Endodermal cell (in vitro differentiated cells): ENCODE measurements at regions not wholly inside any gene's neighbourhood (a gene's known extent, or its start where the extent isn't known, plus 50 kb on each side); places are given as distances from the start of the nearest gene placed in this dataset.

ENCODE experiments used
- DNase-seq: peaks from one replicate; pipeline ENCODE4 v3.0.0-alpha.2; 2017
- H3K27ac ChIP-seq: 2 replicates; pipeline ENCODE4 v1.5.1; 2013; ENCODE audit warnings: mild to moderate bottlenecking, low read depth, low read length, moderate library complexity
- H3K27me3 ChIP-seq: 2 replicates; pipeline ENCODE4 v1.6.1; 2013; ENCODE audit warnings: mild to moderate bottlenecking, low read length, moderate library complexity; ENCODE audit not compliant: insufficient read depth, control insufficient read depth, poor library complexity, severe bottlenecking
- H3K36me3 ChIP-seq: 2 replicates; pipeline ENCODE4 v1.7.0; 2013; ENCODE audit warnings: mild to moderate bottlenecking, low read length, moderate library complexity; ENCODE audit not compliant: control insufficient read depth, insufficient read depth
- H3K4me1 ChIP-seq: one replicate; pipeline ENCODE4 v1.7.0; 2013; ENCODE audit warnings: low read length; ENCODE audit not compliant: control insufficient read depth, insufficient read depth
- H3K4me3 ChIP-seq: 2 replicates; pipeline ENCODE4 v1.5.1; 2013; ENCODE audit warnings: mild to moderate bottlenecking, low read length, moderate library complexity
- H3K9ac ChIP-seq: 2 replicates; pipeline ENCODE4 v1.6.1; 2013; ENCODE audit warnings: mild to moderate bottlenecking, low read length, moderate library complexity; ENCODE audit not compliant: poor library complexity, severe bottlenecking; ENCODE audit errors: extremely low read depth
- H3K9me3 ChIP-seq: 2 replicates; pipeline ENCODE4 v1.6.1; 2013; ENCODE audit warnings: mild to moderate bottlenecking, low read length, moderate library complexity; ENCODE audit not compliant: control insufficient read depth
- H3K27ac Mint-ChIP-seq: 2 replicates; pipeline ENCODE4 v1.8.0; 2020; ENCODE audit warnings: mixed read lengths
- H3K27me3 Mint-ChIP-seq: 2 replicates; pipeline ENCODE4 v1.8.0; 2021; ENCODE audit warnings: mild to moderate bottlenecking, mixed read lengths; ENCODE audit not compliant: insufficient read depth
- H3K36me3 Mint-ChIP-seq: 2 replicates; pipeline ENCODE4 v1.8.0; 2020; ENCODE audit warnings: low read depth, mixed read lengths
- H3K4me1 Mint-ChIP-seq: 2 replicates; pipeline ENCODE4 v1.8.0; 2020; ENCODE audit warnings: mixed read lengths
- H3K4me3 Mint-ChIP-seq: 2 replicates; pipeline ENCODE4 v1.8.0; 2020; ENCODE audit warnings: mild to moderate bottlenecking, moderate library complexity, mixed read lengths
- H3K9me3 Mint-ChIP-seq: 2 replicates; pipeline ENCODE4 v1.8.0; 2020; ENCODE audit warnings: mild to moderate bottlenecking, mixed read lengths
- CTCF ChIP-seq: fragments of 200-600 bp; sonication (generic); conservative IDR thresholded peaks from 2 replicates; pipeline ENCODE4 v1.5.0; 2021; ENCODE audit warnings: antibody characterized with exemption, mild to moderate bottlenecking
- WGBS, 2 experiments: methylation state at CpG; one replicate each; pipeline versions ENCODE4 v1.1.5 to v1.1.7; 2013; ENCODE audit warnings: missing lambda C conversion rate in 2 of 2, mixed read lengths in 1 of 2; ENCODE audit not compliant: insufficient coverage in 1 of 2, insufficient read length in 1 of 2; 5-methylcytosine and 5-hydroxymethylcytosine counted together

DNA sequence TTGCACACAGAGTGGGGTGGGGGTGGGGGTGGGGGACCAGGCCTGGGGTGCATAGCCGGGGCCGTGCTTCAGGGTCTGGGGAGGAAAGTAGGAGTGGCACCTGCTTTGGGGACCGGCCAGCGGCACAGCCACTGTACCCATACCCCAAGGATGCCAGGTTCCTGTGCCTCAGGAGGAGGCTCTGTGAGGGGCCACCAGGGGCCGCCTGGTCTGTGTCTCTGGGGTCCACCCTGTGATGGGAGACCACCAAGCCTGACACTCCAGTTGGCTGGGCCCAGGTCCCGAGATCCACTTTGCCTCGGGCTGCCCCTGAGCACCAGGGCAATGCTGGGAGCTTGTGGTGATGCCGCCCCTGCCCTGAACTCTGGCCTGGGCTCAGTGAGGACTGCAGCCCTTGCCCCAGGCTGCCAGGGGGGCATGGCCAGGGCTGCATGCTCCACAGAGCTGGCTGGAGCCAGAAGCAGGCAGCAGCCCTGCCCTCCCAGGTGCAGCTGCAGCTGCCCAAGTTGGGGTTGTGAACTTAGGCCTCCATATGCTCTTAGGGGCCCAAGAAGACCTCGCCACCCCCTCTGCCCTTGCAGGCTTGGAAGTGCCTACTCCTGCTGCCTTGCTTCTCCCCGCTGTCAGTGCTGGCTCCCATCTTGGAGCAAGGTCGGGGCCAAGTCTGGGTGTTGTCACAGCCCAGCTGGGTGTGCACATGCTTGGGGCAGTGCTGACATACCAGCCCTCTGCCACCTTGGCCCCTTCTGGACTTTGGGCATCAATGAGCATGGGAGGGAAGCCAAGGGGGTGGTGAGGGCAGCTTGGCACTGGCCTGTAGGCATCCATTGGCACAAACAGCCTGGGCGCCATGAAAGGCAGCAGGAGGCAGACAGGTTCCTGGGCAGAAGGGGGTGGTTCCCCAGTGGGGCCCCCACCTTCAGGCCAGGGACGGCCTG lies 123.3 kb upstream of the THY1 start:
- Mint-ChIP-seq H3K27ac (no peak overlapping the region), H3K4me3 (no peak overlapping the region), H3K27me3 (peaks cover 7% of the 10 kb centered on the region), H3K36me3 (no peaks in the 10 kb centered on the region), H3K4me1 (no peaks in the 10 kb centered on the region), H3K9me3 (peaks cover 2% of the 10 kb centered on the region)
- TF ChIP-seq CTCF = no peak
- Histone ChIP-seq H3K9ac (no peak overlapping the region), H3K36me3 (no peaks in the 10 kb centered on the region), H3K27me3 (no peaks in the 10 kb centered on the region), H3K27ac (no peak overlapping the region), H3K9me3 (no peaks in the 10 kb centered on the region), H3K4me1 (no peaks in the 10 kb centered on the region), H3K4me3 (no peak overlapping the region)
- no peak for DNase-seq
- 93 to 97% methylated on average over 7 to 13 of the region's 13 CpGs for WGBS, 2 experiments

GRCh38 chr11:119540370-119541125 lies 117.6 kb upstream of the THY1 start:
- Histone ChIP-seq H3K4me1 (peaks cover 10% of the 10 kb centered on the region), H3K27ac (no peak overlapping the region), H3K27me3 (no peaks in the 10 kb centered on the region), H3K9ac (no peak overlapping the region), H3K4me3 (no peak overlapping the region), H3K9me3 (no peaks in the 10 kb centered on the region), H3K36me3 (no peaks in the 10 kb centered on the region)
- H3K27me3 Mint-ChIP-seq = peaks cover 11% of the 10 kb centered on the region
- H3K4me1 Mint-ChIP-seq = peaks cover 12% of the 10 kb centered on the region
- no peaks in the 10 kb centered on the region for H3K36me3 Mint-ChIP-seq
- no peak overlapping the region for H3K27ac Mint-ChIP-seq
- WGBS, 2 experiments = 85 to 91% methylated on average over 2 to 7 of the region's 7 CpGs
- DNase-seq = peak; percentile 40
- TF ChIP-seq CTCF = no peak
- no peak overlapping the region for H3K4me3 Mint-ChIP-seq
- no peaks in the 10 kb centered on the region for H3K9me3 Mint-ChIP-seq

DNA sequence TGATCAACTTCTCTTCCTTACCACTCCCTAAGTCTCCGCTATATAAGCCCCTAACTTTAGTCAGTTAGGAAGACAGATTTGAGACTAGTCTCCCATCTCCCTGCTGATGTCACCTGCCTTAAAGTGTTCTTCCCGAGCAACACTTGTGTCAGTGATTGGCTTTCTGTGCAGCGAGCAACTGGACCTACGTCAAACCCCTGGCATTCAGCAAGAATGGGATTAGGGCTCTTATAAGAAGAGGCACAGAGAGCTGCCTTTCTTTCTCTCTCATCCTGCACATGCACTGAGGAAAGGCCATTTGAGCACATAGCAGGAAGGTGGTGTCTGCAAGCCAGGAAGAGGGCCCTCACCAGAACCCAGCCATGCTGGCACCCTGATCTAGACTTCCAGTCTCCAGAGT lies 116.6 kb upstream of the THY1 start:
- H3K36me3 Mint-ChIP-seq = no peaks in the 10 kb centered on the region
- H3K36me3 ChIP-seq = no peaks in the 10 kb centered on the region
- no peak for TF ChIP-seq CTCF
- H3K27me3 Mint-ChIP-seq = peaks cover 11% of the 10 kb centered on the region
- no peak overlapping the region for H3K9ac ChIP-seq
- DNase-seq = no peak
- no peaks in the 10 kb centered on the region for H3K27me3 ChIP-seq
- H3K27ac Mint-ChIP-seq = no peak overlapping the region
- H3K4me3 Mint-ChIP-seq = no peak overlapping the region
- no peak overlapping the region for H3K27ac ChIP-seq
- no peaks in the 10 kb centered on the region for H3K9me3 ChIP-seq
- H3K4me1 Mint-ChIP-seq = peaks cover 12% of the 10 kb centered on the region
- 91 to 93% methylated on average over 4 of the region's 4 CpGs for WGBS, 2 experiments
- H3K9me3 Mint-ChIP-seq = no peaks in the 10 kb centered on the region
- H3K4me1 ChIP-seq = peaks cover 10% of the 10 kb centered on the region
- no peak overlapping the region for H3K4me3 ChIP-seq
